ENCODE measurements at regions not wholly inside any gene's neighbourhood (a gene's known extent, or its start where the extent isn't known, plus 50 kb on each side); places are given as distances from the start of the nearest gene placed in this dataset.

- no peak for TF ChIP-seq POLR2A (IDR thresholded peaks at IDR 0.05; ENCODE audit: low read depth, low read length)
- DNase-seq (ENCODE audit: insufficient read length, low spot score) (no peak), FAIRE-seq (no peak)
Observed at GRCh38 chr1:191240925-191241324, 763.3 kb upstream of the BRINP3 start.

- DNase-seq (ENCODE audit: insufficient read length, low spot score) (no peak), FAIRE-seq (no peak)
- no peak for TF ChIP-seq POLR2A (IDR thresholded peaks at IDR 0.05; ENCODE audit: low read depth, low read length)
Observed at GRCh38 chr1:191255354-191256054, 777.8 kb upstream of the BRINP3 start.

- FAIRE-seq = no peak
- no peak for DNase-seq (ENCODE audit: insufficient read length, low spot score)
- no peak for TF ChIP-seq POLR2A (IDR thresholded peaks at IDR 0.05; ENCODE audit: low read depth, low read length)
Observed at GRCh38 chr1:191256917-191257316, 779.3 kb upstream of the BRINP3 start.

GRCh38 chr1:191260056-191260455 lies 782.4 kb upstream of the BRINP3 start:
- DNase-seq (ENCODE audit: insufficient read length, low spot score) = no peak
- no peak for TF ChIP-seq POLR2A (IDR thresholded peaks at IDR 0.05; ENCODE audit: low read depth, low read length)
- no peak for FAIRE-seq

DNA sequence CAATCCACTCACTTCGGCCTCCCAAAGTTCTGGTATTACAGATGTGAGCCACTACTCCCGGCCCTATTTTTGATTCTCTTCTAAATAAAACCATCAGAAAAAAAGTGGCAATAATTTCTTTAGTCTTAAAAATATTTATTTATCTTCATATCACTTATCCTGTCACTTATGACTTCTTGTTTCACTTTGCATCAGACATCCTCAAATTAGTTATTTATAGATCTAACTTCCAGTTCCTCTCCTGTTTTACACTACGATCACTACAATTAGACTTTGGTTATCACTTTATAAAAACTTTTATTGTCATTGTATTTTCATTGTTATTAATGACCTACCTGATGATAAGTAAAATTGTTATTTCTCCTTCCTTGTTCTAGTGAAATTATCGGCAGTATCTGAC lies 783.4 kb upstream of the BRINP3 start:
- no peak for FAIRE-seq
- no peak for TF ChIP-seq POLR2A (IDR thresholded peaks at IDR 0.05; ENCODE audit: low read depth, low read length)
- no peak for DNase-seq (ENCODE audit: insufficient read length, low spot score)

DNA sequence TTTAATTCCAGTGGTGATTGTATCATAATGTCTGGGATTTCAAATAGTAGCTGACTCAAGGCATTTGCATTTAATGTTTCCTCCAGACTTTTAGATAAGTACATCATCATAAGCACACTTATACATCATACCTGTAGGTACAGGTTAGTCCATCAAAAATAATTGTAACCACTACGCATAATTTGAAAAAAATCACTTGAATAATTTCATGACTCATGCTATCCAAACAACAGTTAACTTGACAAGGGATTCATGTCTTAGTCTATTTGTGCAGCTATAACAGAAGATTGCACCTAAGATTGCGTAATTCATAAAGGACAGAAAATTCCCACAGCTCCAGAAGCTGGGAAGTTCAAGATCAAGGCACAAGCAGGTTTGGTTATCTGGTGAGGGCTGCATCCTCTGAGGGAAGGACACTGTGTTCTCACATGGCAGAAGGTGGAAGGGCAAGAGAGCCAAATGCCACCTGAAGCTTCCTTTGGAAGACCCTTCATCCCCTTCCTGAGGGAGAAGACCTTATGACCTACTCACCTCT lies 801.7 kb upstream of the BRINP3 start:
- no peak for TF ChIP-seq POLR2A (IDR thresholded peaks at IDR 0.05; ENCODE audit: low read depth, low read length)
- no peak for DNase-seq (ENCODE audit: insufficient read length, low spot score)
- no peak for FAIRE-seq

GRCh38 chr1:191284175-191284574 lies 806.5 kb upstream of the BRINP3 start:
- TF ChIP-seq POLR2A (IDR thresholded peaks at IDR 0.05; ENCODE audit: low read depth, low read length) = no peak
- no peak for FAIRE-seq

DNA sequence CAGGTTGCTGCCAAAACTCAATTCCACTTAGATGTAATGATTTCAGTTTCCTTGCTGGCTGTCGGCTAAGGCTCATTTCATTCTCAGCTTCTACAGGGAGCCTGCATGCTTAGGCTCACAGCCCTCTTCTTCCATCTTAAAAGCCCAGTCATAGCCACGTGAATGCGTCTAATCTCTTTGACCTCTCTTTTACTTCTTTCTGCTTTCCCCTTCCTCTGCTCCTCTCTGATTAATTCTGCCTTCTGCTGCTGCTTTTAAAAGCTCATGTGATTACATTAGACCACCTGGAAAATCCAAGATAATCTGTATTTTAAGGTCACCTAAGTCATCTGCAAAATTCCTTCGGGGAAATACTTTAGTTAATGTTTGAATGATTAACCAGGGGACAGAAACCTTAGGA lies 812.8 kb upstream of the BRINP3 start:
- no peak for FAIRE-seq
- no peak for TF ChIP-seq POLR2A (IDR thresholded peaks at IDR 0.05; ENCODE audit: low read depth, low read length)
- DNase-seq (ENCODE audit: insufficient read length, low spot score) = no peak

More at GRCh38 chr1:191284175-191284574, 806.5 kb upstream of the BRINP3 start:
- DNase-seq (ENCODE audit: insufficient read length, low spot score) = no peak

- FAIRE-seq (no peak), DNase-seq (ENCODE audit: insufficient read length, low spot score) (no peak)
- TF ChIP-seq POLR2A (IDR thresholded peaks at IDR 0.05; ENCODE audit: low read depth, low read length) = no peak
Observed at GRCh38 chr1:191305370-191305769, 827.7 kb upstream of the BRINP3 start.

- FAIRE-seq = no peak
- TF ChIP-seq POLR2A (IDR thresholded peaks at IDR 0.05; ENCODE audit: low read depth, low read length) = no peak
- DNase-seq (ENCODE audit: insufficient read length, low spot score) = no peak
Observed at GRCh38 chr1:191306916-191307315, 829.3 kb upstream of the BRINP3 start.

- TF ChIP-seq POLR2A (IDR thresholded peaks at IDR 0.05; ENCODE audit: low read depth, low read length) = no peak
- DNase-seq (ENCODE audit: insufficient read length, low spot score) (no peak), FAIRE-seq (no peak)
Observed at GRCh38 chr1:191320062-191320461, 838.2 kb upstream of the RGS18 start.

DNA sequence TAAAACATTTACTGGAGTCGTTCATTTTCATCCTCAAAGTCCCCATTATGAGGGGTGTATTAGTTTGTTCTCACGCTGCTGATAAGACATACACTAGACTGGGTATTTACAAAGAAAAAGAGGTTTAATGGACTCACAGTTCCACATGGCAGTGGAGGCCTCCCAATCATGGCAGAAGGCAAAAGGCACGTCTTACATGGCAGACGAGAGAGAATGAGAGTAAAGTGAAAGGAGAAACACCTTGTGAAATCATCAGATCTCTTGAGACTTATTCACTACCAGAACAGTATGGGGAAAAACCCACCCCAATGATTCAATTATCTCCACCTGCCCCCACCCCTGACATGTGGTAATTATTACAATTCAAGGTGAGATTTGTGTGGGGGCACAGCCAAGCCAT lies 830.4 kb upstream of the RGS18 start:
- FAIRE-seq (no peak), DNase-seq (ENCODE audit: insufficient read length, low spot score) (no peak)
- TF ChIP-seq POLR2A (IDR thresholded peaks at IDR 0.05; ENCODE audit: low read depth, low read length) = no peak

DNA sequence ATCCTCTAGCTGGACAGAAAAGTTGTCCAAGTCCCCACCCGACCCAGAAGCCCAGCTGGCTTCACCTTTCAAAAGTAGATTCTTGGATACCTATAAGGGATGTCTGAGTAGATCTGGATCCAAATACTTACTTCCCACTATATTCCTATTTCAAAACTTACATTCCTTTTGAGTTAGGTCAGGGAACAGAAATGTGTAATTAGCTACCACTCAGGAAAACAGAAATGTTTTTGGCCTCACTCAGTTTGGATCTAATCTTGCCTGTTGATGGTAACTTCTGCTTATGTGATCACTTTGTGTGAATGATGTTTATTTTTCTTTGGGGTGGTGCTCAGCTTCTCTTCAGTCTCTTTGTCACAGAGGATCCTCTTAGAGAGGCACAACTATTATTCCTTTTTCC lies 814.4 kb upstream of the RGS18 start:
- TF ChIP-seq POLR2A (IDR thresholded peaks at IDR 0.05; ENCODE audit: low read depth, low read length) = no peak
- DNase-seq (ENCODE audit: insufficient read length, low spot score) (peak; percentile 1), FAIRE-seq (peak; percentile 61)

DNA sequence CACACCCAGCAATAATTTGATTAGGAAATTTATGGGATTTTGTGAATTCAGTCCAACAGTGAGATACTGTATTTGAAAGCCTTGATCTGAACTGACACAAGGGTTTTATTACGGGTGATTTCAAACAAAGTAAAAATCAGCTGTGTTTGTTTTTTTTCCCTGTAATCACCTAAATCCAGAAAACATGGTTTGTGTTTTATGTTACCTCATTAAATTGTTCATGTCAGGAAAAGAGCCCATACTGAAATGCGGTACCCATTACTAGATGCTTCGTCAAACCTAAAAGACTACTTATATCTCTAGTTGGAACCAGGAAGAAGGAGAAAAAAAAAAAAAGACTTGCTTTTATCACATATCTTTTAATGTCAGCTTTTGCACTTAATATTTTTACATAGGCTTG lies 811.9 kb upstream of the RGS18 start:
- DNase-seq (ENCODE audit: insufficient read length, low spot score) = no peak
- no peak for TF ChIP-seq POLR2A (IDR thresholded peaks at IDR 0.05; ENCODE audit: low read depth, low read length)
- FAIRE-seq = no peak

- no peak for TF ChIP-seq POLR2A (IDR thresholded peaks at IDR 0.05; ENCODE audit: low read depth, low read length)
- FAIRE-seq = no peak
Observed at GRCh38 chr1:191348328-191348727, 809.9 kb upstream of the RGS18 start.

More at GRCh38 chr1:191348328-191348727, 809.9 kb upstream of the RGS18 start:
- no peak for DNase-seq (ENCODE audit: insufficient read length, low spot score)

Measured in H54 (cell line).